Skin of body (tissue), 1 donor: ENCODE measurements at regions not wholly inside any gene's neighbourhood (a gene's known extent, or its start where the extent isn't known, plus 50 kb on each side); places are given as distances from the start of the nearest gene placed in this dataset.

Experiments used
- DNase-seq: peaks from one replicate; lab custom pipeline; 2025; lab: John Stamatoyannopoulos, UW

GRCh38 chr1:4516596-4516995 is 137.8 kb upstream of the AJAP1 start:
- DNase-seq: no peak

DNA sequence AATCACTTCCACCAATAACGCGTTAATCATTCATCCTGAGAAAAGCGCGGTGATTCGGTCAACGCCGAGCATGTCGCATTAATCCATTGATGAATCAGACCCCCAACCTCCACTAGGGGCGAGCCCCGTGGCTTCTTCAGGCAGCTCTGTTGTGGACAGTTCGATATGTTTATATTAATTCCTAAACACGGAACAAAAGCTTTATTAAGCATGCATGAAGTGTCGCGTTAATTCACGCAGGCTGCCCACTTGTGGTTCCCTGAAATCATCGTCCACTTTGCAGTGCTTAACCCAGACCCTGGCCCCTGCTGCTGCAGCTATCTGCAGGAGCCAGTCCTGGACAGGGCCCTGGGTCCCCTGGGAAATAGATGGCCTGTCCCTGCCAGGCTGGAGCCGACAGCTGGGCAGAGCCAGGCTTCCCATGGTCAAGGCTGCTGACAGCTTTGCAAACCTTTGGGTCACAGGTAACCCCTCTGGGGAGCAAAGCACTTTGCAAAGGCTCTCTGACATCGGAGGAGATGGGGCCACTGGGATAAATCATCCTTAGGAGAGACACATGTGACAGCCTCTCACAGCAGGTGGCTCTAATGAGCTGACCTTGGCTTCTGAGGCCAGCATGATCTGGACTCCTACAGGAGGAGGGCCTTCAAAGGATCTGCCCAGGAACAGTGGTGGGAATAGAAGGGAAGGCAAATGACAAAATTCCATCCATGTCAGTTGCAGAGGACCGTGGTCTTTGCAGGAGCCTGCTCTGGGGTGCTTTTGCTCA is 137.0 kb upstream of the AJAP1 start:
- no peak for DNase-seq

DNA sequence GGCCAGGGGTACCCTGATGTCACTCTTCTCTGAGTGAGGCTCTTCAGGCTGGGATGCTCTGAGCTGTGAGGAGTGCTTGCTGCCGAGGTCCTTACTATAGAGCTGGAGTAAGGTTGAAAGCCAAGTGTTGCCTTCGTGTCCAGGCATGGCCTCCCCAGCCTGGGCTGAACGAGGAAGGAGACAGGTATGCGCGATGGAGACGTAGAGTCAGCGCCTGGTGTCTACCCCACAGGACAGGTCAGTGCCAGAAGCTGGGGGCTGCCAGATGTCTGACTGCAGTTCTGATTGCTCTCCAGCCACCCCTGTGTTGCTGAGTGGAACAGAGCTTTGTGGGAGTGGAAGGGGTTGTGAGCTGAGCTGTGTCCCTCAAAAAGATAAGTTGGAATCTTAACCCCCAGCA is 135.8 kb upstream of the AJAP1 start:
- no peak for DNase-seq

- no peak for DNase-seq
These were observed 134.5 kb upstream of the AJAP1 start for GRCh38 chr1:4519954-4520353.

DNA sequence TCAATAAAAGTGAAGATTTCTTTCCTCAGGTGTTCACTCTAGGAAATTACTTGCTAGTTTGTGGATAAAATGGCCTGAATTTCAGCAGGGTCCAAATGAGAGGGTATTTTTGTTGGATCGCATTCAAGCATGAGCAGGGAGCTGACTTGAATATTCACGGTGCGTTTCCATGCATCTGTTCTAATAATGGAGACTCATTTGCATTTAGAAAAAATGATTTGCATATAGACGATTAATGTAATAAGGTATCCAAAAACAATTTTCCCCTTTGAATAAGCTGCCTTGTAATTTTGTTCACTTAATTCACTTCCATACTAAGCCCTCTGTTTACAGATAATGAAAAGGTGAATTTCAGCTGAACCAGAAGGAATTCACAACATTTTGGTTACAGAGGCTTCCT is 130.9 kb upstream of the AJAP1 start:
- no peak for DNase-seq

GRCh38 chr1:4526747-4527146 is 127.7 kb upstream of the AJAP1 start:
- DNase-seq: no peak

GRCh38 chr1:4527819-4528218 is 126.6 kb upstream of the AJAP1 start:
- no peak for DNase-seq

- DNase-seq: no peak
These were observed 125.8 kb upstream of the AJAP1 start for GRCh38 chr1:4528590-4528989.

GRCh38 chr1:4529446-4530165 is 124.8 kb upstream of the AJAP1 start:
- no peak for DNase-seq

GRCh38 chr1:4530166-4530785 is 124.1 kb upstream of the AJAP1 start:
- DNase-seq: no peak

GRCh38 chr1:4531842-4532241 is 122.6 kb upstream of the AJAP1 start:
- DNase-seq: no peak

- DNase-seq: no peak
These were observed 121.8 kb upstream of the AJAP1 start for GRCh38 chr1:4532656-4533055.

- no peak for DNase-seq
These were observed 107.5 kb upstream of the AJAP1 start for GRCh38 chr1:4546911-4547310.

GRCh38 chr1:4549930-4550329 is 104.5 kb upstream of the AJAP1 start:
- DNase-seq: no peak

- no peak for DNase-seq
These were observed 103.5 kb upstream of the AJAP1 start for GRCh38 chr1:4550941-4551340.

DNA sequence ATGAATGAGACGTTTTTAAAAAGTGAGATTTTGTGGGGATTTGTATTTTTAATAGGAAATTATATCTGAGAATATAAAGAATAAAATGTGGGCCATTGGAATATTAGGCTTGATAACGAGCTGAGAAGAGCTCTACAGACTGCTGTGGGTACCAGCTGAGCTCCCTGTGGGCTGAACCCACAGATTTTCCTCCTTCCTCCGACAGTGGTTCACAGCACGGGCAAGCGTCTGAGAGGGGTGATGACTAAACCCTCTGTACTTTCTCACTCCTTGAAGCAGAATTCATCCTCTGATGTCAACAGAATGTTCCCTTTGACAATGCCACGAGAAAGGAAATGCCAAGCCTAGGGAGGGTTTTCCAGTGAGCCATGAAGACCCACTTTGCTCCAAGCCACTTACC is 102.7 kb upstream of the AJAP1 start:
- no peak for DNase-seq

DNA sequence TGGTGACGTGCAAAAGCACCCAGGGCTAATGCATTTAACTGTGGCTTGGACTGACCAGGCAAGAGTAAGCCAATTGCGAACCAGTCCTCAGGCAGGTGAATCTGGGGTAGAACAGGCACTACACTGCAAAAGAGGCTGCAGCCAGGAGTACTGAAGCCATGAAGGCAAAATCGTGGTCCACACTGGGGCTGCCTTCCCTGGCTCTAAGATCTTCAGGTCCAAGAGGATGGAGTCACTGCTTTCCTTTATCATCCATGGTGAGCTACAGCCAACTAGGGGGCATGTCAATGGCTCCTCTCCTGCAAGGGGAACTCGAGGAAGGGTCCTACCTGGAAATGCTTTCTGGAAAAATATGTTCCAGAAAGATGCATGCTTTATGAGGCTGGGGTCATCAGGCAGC is 100.6 kb upstream of the AJAP1 start:
- no peak for DNase-seq

DNA sequence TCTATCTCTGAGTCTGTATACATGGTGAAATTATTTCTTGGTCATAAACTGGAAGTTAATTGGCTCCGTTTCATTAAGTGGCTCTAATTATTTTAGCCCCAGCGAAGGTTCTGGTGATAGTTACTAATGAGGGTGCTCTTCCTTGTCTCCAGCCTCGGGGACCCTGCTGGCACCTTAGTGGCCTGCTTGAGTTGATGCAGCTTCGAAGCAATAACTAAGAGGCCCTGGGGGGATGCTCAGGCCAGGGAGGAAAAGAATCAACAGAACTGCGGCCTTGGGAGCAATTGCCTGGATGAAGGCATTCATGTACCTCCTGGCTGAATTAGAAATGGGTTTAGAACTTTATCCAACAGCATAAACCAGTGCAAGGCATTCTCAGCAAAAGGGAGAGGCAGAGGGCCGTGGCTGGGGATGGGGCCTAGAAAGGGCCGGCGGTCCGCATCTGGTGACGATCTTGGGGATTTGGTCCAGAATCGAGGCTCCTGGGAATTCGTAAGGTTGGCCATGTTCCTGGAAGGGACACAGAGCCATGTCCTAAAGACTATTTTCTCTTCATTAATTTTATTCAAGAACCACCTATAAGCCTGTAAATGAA is 100.0 kb upstream of the AJAP1 start:
- no peak for DNase-seq

DNA sequence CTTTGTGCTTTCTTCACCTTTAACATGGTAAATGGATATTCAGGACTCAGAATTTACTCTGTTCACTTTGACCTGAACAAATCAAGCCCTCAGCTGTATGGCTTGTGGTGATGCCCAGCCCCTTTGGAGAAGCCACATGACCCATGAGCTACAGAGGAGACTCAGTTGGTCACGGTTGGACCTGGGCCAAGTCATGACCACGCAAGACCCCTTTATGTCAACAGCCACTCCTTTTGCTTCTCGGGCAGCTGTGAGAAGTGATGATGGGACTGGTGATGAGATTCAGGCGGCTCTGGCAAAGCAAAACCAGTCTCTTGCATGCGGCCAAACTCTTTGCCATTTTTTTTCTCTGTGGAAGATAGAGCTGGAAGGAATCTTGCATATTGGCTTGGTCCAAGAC is 96.5 kb upstream of the AJAP1 start:
- DNase-seq: no peak

DNA sequence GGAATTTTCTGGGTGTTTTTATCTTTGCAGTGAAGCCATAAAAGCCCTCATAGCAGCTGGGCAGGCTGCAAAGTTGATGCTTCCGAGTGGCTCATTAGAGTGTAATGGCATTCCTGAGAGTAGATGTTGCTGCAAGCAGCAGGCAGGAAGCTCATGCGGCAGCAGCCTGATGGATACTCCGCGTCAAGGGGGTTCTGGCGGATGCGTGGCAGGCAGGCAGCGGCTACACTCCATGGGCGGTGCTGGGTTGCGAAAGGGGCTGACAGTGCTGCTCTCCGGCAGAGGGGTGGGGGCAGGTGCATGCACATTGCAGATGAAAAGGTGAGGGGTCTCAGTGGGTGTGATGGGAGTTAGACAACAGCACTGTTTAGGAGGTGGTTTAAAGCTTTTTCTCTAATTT is 93.2 kb upstream of the AJAP1 start:
- no peak for DNase-seq

- DNase-seq: no peak
These were observed 92.1 kb upstream of the AJAP1 start for GRCh38 chr1:4562321-4562720.

GRCh38 chr1:4563586-4563985 is 90.8 kb upstream of the AJAP1 start:
- no peak for DNase-seq
